MCF 10A (cell line): ENCODE measurements at regions not wholly inside any gene's neighbourhood (a gene's known extent, or its start where the extent isn't known, plus 50 kb on each side); places are given as distances from the start of the nearest gene placed in this dataset.
"Not testable (repeated sequence)": the region's sequence is repeated elsewhere in the genome, so short reads cannot be mapped to it uniquely, and the experiment has no call there.

ENCODE experiments used
- BruUV-seq: library from RNA; stranded (reverse); fragments of 400-500 nt; replicated peaks from 2 replicates; lab custom pipeline; 2021; lab: Mats Ljungman, UMichigan
- CTCF ChIA-PET: fragments of 300-600 bp; sonication (Branson Sonifier 250); formaldehyde crosslinking; extraction: SDS; loops from one replicate; lab custom pipeline; 2021; ENCODE audit warnings: antibody characterized with exemption, inconsistent platforms; lab: Yijun Ruan, JAX
- POLR2A ChIA-PET: fragments of 300-600, 350-650 bp; sonication (Branson Sonifier 250); formaldehyde crosslinking; extraction: SDS; loops from one replicate; lab custom pipeline; 2020; ENCODE audit warnings: antibody characterized with exemption, inconsistent platforms; lab: Yijun Ruan, JAX
- DNase-seq: peaks from one replicate; pipeline ENCODE4 v3.0.0-alpha.2; 2018; ENCODE audit not compliant: unreplicated experiment
- H3K27ac Mint-ChIP-seq: one replicate; pipeline ENCODE4 v1.8.0; 2022; ENCODE audit warnings: mild to moderate bottlenecking, low read depth, mixed read lengths; ENCODE audit not compliant: unreplicated experiment
- H3K27me3 Mint-ChIP-seq: one replicate; pipeline ENCODE4 v1.8.0; 2022; ENCODE audit warnings: mixed read lengths; ENCODE audit not compliant: insufficient read depth, unreplicated experiment
- H3K36me3 Mint-ChIP-seq: one replicate; pipeline ENCODE4 v1.8.0; 2022; ENCODE audit warnings: mild to moderate bottlenecking, moderate library complexity, mixed read lengths; ENCODE audit not compliant: insufficient read depth, unreplicated experiment
- H3K4me1 Mint-ChIP-seq: one replicate; pipeline ENCODE4 v1.8.0; 2022; ENCODE audit warnings: mixed read lengths; ENCODE audit not compliant: insufficient read depth, unreplicated experiment
- H3K4me3 Mint-ChIP-seq: one replicate; pipeline ENCODE4 v1.8.0; 2022; ENCODE audit warnings: mild to moderate bottlenecking, moderate library complexity, mixed read lengths; ENCODE audit not compliant: unreplicated experiment
- H3K9me3 Mint-ChIP-seq: one replicate; pipeline ENCODE4 v1.8.0; 2022; ENCODE audit warnings: mixed read lengths; ENCODE audit not compliant: unreplicated experiment
- CTCF ChIP-seq: fragments of 200-600 bp; IDR thresholded peaks from one replicate; pipeline ENCODE4 v1.8.0; 2022; ENCODE audit warnings: antibody characterized with exemption, mild to moderate bottlenecking; ENCODE audit not compliant: unreplicated experiment
- intact Hi-C: fragments of 100-400 bp; cut with micrococcal nuclease; formaldehyde crosslinking; loops from 2 replicates; pipeline ENCODE4 v1.14.1; 2022

- Mint-ChIP-seq H3K27me3 (no peaks in the 10 kb centered on the region), H3K4me1 (no peaks in the 10 kb centered on the region), H3K9me3 (no peaks in the 10 kb centered on the region), H3K27ac (no peak overlapping the region), H3K4me3 (no peak overlapping the region), H3K36me3 (no peaks in the 10 kb centered on the region)
- intact Hi-C loops, result no loop called here
- POLR2A ChIA-PET, result interaction anchor here (1.1 kb wide), 1 partner anchor 80 kb away, joined by 3 read pairs; no protein-coding TSS in a partner anchor
- BruUV-seq, result no TSS peak
- no peak for DNase-seq
- CTCF ChIA-PET, result interaction anchor here (1.2 to 1.5 kb wide), 2 partner anchors 18 to 134 kb away, joined by 3 read pairs; no protein-coding TSS in a partner anchor
- TF ChIP-seq CTCF, result no peak
Measured at GRCh38 chr3:193915613-193916012, 220.3 kb upstream of the HES1 start.

- no peak for TF ChIP-seq CTCF
- intact Hi-C loops, result no loop called here
- no peak for DNase-seq
- BruUV-seq, result no TSS peak
- POLR2A ChIA-PET, result interaction anchor here (1.5 kb wide), 1 partner anchor 13 kb away, joined by 3 read pairs; no protein-coding TSS in a partner anchor
- Mint-ChIP-seq H3K27me3 (no peaks in the 10 kb centered on the region), H3K9me3 (no peaks in the 10 kb centered on the region), H3K36me3 (no peaks in the 10 kb centered on the region), H3K4me3 (no peak overlapping the region), H3K27ac (no peak overlapping the region), H3K4me1 (no peaks in the 10 kb centered on the region)
- CTCF ChIA-PET, result no interaction called here
Measured at GRCh38 chr3:193917158-193917557, 218.8 kb upstream of the HES1 start.

GRCh38 chr3:193921465-193921864 lies 214.5 kb upstream of the HES1 start:
- no peaks in the 10 kb centered on the region for H3K36me3 Mint-ChIP-seq
- no peak for TF ChIP-seq CTCF
- DNase-seq, result no peak
- no peak overlapping the region for H3K4me3 Mint-ChIP-seq
- no peaks in the 10 kb centered on the region for H3K9me3 Mint-ChIP-seq
- ChIA-PET CTCF (no interaction called here), POLR2A (no interaction called here)
- H3K27ac Mint-ChIP-seq, result no peak overlapping the region
- intact Hi-C loops, result no loop called here
- BruUV-seq, result no TSS peak
- no peaks in the 10 kb centered on the region for H3K4me1 Mint-ChIP-seq
- no peaks in the 10 kb centered on the region for H3K27me3 Mint-ChIP-seq

- H3K4me1 Mint-ChIP-seq, result no peaks in the 10 kb centered on the region
Measured at GRCh38 chr3:193922034-193922774, 213.7 kb upstream of the HES1 start.

GRCh38 chr3:193923958-193924357 lies 212.0 kb upstream of the HES1 start:
- H3K9me3 Mint-ChIP-seq, DNase-seq, H3K27ac Mint-ChIP-seq, H3K4me3 Mint-ChIP-seq, BruUV-seq, POLR2A ChIA-PET, intact Hi-C loops, H3K4me1 Mint-ChIP-seq, H3K27me3 Mint-ChIP-seq, H3K36me3 Mint-ChIP-seq: not testable (repeated sequence)
- CTCF ChIA-PET, result interaction anchor here (0.7 kb wide), 1 partner anchor 359 kb away, joined by 3 read pairs; no protein-coding TSS in a partner anchor

More at GRCh38 chr3:193922034-193922774, 213.7 kb upstream of the HES1 start:
- ChIA-PET CTCF (no interaction called here), POLR2A (no interaction called here)
- Mint-ChIP-seq H3K36me3 (no peaks in the 10 kb centered on the region), H3K27ac (no peak overlapping the region), H3K27me3 (no peaks in the 10 kb centered on the region), H3K4me3 (no peak overlapping the region), H3K9me3 (no peaks in the 10 kb centered on the region)
- no peak for DNase-seq
- TF ChIP-seq CTCF, result no peak
- intact Hi-C loops, result no loop called here
- no TSS peak for BruUV-seq

- H3K9me3 Mint-ChIP-seq, CTCF ChIA-PET, H3K27me3 Mint-ChIP-seq, H3K4me3 Mint-ChIP-seq, BruUV-seq, H3K27ac Mint-ChIP-seq, DNase-seq, POLR2A ChIA-PET, H3K36me3 Mint-ChIP-seq, intact Hi-C loops: not testable (repeated sequence)
- H3K4me1 Mint-ChIP-seq, result peaks cover 12% of the 10 kb centered on the region
Measured at GRCh38 chr3:193926071-193926470, 209.9 kb upstream of the HES1 start.
